ENCODE measurements at regions not wholly inside any gene's neighbourhood (a gene's known extent, or its start where the extent isn't known, plus 50 kb on each side); places are given as distances from the start of the nearest gene placed in this dataset.

DNA sequence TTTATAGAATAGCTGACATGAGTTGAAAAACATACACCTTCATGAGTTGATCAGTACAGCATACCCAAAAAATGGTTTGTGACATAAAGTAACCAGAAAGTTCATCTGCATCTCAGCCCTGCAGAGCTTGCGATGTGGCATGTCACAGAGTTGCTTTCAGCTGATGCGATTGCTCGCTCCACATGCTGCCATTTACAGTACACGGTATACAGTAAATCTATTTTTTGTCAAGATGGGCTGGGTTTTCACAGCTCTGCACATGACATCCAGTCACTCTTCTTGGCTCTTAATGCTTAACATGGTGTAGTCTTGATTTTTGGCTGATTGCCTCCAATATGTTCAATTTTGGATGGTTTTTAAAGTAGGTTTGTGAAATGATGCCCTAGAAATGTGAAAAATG, 811.9 kb downstream of the SATB2 start:
- TF ChIP-seq, protein P1, sequence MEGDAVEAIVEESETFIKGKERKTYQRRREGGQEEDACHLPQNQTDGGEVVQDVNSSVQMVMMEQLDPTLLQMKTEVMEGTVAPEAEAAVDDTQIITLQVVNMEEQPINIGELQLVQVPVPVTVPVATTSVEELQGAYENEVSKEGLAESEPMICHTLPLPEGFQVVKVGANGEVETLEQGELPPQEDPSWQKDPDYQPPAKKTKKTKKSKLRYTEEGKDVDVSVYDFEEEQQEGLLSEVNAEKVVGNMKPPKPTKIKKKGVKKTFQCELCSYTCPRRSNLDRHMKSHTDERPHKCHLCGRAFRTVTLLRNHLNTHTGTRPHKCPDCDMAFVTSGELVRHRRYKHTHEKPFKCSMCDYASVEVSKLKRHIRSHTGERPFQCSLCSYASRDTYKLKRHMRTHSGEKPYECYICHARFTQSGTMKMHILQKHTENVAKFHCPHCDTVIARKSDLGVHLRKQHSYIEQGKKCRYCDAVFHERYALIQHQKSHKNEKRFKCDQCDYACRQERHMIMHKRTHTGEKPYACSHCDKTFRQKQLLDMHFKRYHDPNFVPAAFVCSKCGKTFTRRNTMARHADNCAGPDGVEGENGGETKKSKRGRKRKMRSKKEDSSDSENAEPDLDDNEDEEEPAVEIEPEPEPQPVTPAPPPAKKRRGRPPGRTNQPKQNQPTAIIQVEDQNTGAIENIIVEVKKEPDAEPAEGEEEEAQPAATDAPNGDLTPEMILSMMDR (IDR thresholded peaks at IDR 0.05) = no peak
- no peaks in the 10 kb centered on the region for H3K27me3 Mint-ChIP-seq
- no peaks in the 10 kb centered on the region for H3K36me3 Mint-ChIP-seq (ENCODE audit: low read depth)

GRCh38 chr2:198641161-198641560, 816.6 kb downstream of the SATB2 start:
- Mint-ChIP-seq H3K27ac (no peak overlapping the region), H3K4me3 (no peak overlapping the region), H3K4me1 (ENCODE audit: low read depth) (no peaks in the 10 kb centered on the region), H3K36me3 (ENCODE audit: low read depth) (no peaks in the 10 kb centered on the region), H3K27me3 (no peaks in the 10 kb centered on the region), H3K9me3 (no peaks in the 10 kb centered on the region)
- TF ChIP-seq, protein P1 (IDR thresholded peaks at IDR 0.05) = no peak
- intact Hi-C loops (cut with micrococcal nuclease) = no loop called here
- ATAC-seq (no peak), DNase-seq (no peak)
- CTCF ChIA-PET = no interaction called here
- POLR2A ChIA-PET = no interaction called here

More for the DNA sequence above, 811.9 kb downstream of the SATB2 start:
- intact Hi-C loops (cut with micrococcal nuclease) = no loop called here
- ATAC-seq (no peak), DNase-seq (no peak)
- Mint-ChIP-seq H3K4me3 (no peak overlapping the region), H3K4me1 (ENCODE audit: low read depth) (no peaks in the 10 kb centered on the region), H3K9me3 (no peaks in the 10 kb centered on the region), H3K27ac (no peak overlapping the region)
- CTCF ChIA-PET = no interaction called here
- POLR2A ChIA-PET = no interaction called here

DNA sequence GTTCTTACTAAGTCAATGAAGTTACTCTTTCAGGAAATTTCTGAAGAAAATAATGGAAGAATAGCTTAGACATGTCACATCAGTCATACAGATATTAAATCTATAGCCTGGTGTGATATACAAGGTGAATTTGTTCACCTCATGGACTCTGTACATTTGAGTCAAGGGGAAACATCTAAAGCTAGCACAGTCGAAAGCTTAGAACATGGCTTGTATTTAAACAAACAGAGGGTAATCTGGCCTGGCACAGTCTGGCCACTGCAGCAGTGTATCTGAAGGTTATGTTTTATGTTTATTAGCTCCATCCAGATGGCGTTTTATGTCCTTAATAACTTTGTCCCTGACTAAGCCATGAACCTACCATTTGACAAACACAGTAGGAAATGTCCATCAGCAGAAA, 817.3 kb downstream of the SATB2 start:
- Mint-ChIP-seq H3K4me1 (ENCODE audit: low read depth) (no peaks in the 10 kb centered on the region), H3K36me3 (ENCODE audit: low read depth) (no peaks in the 10 kb centered on the region), H3K27me3 (no peaks in the 10 kb centered on the region), H3K27ac (no peak overlapping the region), H3K9me3 (no peaks in the 10 kb centered on the region), H3K4me3 (no peak overlapping the region)
- TF ChIP-seq, protein P1 (IDR thresholded peaks at IDR 0.05) = no peak
- POLR2A ChIA-PET = no interaction called here
- CTCF ChIA-PET = no interaction called here
- no peak for DNase-seq
- intact Hi-C loops (cut with micrococcal nuclease) = no loop called here
- no peak for ATAC-seq

- Mint-ChIP-seq H3K27ac (no peak overlapping the region), H3K9me3 (no peaks in the 10 kb centered on the region), H3K4me3 (no peak overlapping the region), H3K27me3 (no peaks in the 10 kb centered on the region), H3K4me1 (ENCODE audit: low read depth) (no peaks in the 10 kb centered on the region), H3K36me3 (ENCODE audit: low read depth) (no peaks in the 10 kb centered on the region)
- ChIA-PET POLR2A (no interaction called here), CTCF (no interaction called here)
- no peak for DNase-seq
- TF ChIP-seq, protein P1 (IDR thresholded peaks at IDR 0.05) = no peak
- intact Hi-C loops (cut with micrococcal nuclease) = no loop called here
- ATAC-seq = no peak
Measured at GRCh38 chr2:198639580-198639979, 818.2 kb downstream of the SATB2 start.

DNA sequence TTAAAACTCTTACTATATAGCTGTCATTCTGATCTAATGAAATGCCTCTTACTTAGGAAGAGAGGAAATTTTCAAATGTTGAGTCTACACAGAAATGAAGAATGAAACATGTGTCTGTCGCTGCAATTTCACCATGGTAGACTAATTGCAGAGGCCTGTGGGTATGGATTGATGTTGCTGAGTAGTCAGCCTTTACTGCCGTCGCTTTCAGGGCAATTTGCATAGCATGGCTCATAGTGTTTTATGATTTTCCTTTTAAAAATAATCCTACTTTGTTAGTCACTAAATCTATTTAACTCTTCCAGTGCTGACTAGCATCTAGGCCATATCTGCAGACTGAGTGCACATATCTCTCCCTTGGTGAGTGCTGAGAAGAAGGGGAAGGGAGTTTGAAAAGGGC, 819.2 kb downstream of the SATB2 start:
- no peak for DNase-seq
- H3K27ac Mint-ChIP-seq = no peak overlapping the region
- TF ChIP-seq, protein P1 (IDR thresholded peaks at IDR 0.05) = no peak
- no peak overlapping the region for H3K4me3 Mint-ChIP-seq
- intact Hi-C loops (cut with micrococcal nuclease) = no loop called here
- no peaks in the 10 kb centered on the region for H3K9me3 Mint-ChIP-seq
- ChIA-PET POLR2A (no interaction called here), CTCF (no interaction called here)
- H3K36me3 Mint-ChIP-seq (ENCODE audit: low read depth) = no peaks in the 10 kb centered on the region
- no peaks in the 10 kb centered on the region for H3K4me1 Mint-ChIP-seq (ENCODE audit: low read depth)
- no peaks in the 10 kb centered on the region for H3K27me3 Mint-ChIP-seq
- no peak for ATAC-seq

Measured in activated CD8-positive, alpha-beta T cell treated with anti-CD3 and anti-CD28 coated beads for 36 hours (primary cell).